A549 (cell line): ENCODE measurements at regions not wholly inside any gene's neighbourhood (a gene's known extent, or its start where the extent isn't known, plus 50 kb on each side); places are given as distances from the start of the nearest gene placed in this dataset.

ENCODE experiments used
- ATAC-seq, 2 experiments: fragments of 200-7000 bp in 1 of 2; fragments of >200 bp in 1 of 2; cut with Nextera tagmentation in 1 of 2; cut with Tn5 transposase in 1 of 2; 3 replicates each; pipeline versions ENCODE4 v1.8.0 to v1.9.1; 2018 to 2020; ENCODE audit warnings: mild to moderate bottlenecking in 1 of 2, moderate library complexity in 1 of 2
- CTCF ChIA-PET: fragments of 300-600 bp; sonication (Branson Sonifier 250); formaldehyde crosslinking; extraction: SDS; loops from one replicate; lab custom pipeline; 2021; ENCODE audit warnings: antibody characterized with exemption, inconsistent platforms; lab: Yijun Ruan, JAX
- POLR2A ChIA-PET: fragments of 350-600 bp; formaldehyde crosslinking; extraction: SDS; loops from one replicate; lab custom pipeline; 2021; ENCODE audit warnings: antibody characterized with exemption, inconsistent platforms; lab: Yijun Ruan, JAX
- DNase-seq, 2 experiments: peaks; one replicate each; pipeline versions ENCODE4 v3.0.0 to v3.0.0-alpha.2; 2011 to 2016; ENCODE audit warnings: low read depth in 1 of 2, low spot score in 1 of 2
- FAIRE-seq: peaks from 2 replicates; lab custom pipeline; 2011; peaks lifted over from hg19 to GRCh38; lab: Jason Lieb, UNC
- H3K27ac ChIP-seq, 2 experiments: fragments of >200 bp; sonication (Bioruptor Twin); formaldehyde crosslinking; 3 replicates each; pipeline ENCODE4 v1.5.1; 2016 to 2017
- H3K4me1 ChIP-seq: fragments of >200 bp; sonication (Bioruptor Twin); formaldehyde crosslinking; 3 replicates; pipeline ENCODE4 v1.6.1; 2016
- H3K4me2 ChIP-seq: fragments of >200 bp; sonication (Bioruptor Twin); formaldehyde crosslinking; 3 replicates; pipeline ENCODE4 v1.6.1; 2016
- H3K4me3 ChIP-seq: fragments of >200 bp; sonication (Bioruptor Twin); formaldehyde crosslinking; 3 replicates; pipeline ENCODE4 v1.5.1; 2016
- H3K9me3 ChIP-seq: fragments of >200 bp; sonication (Bioruptor Twin); formaldehyde crosslinking; 3 replicates; pipeline ENCODE4 v1.6.1; 2016
- BHLHE40 ChIP-seq: IDR thresholded peaks from 2 replicates; pipeline ENCODE4 v1.6.1; 2012; ENCODE audit warnings: low read depth, low read length, inconsistent platforms
- CBX8 ChIP-seq: fragments of 200-600 bp; sonication (generic); IDR thresholded peaks from 2 replicates; pipeline ENCODE4 v1.6.1; 2016
- CHD2 ChIP-seq: fragments of 150-350 bp; IDR thresholded peaks from 2 replicates; pipeline ENCODE4 v1.6.1; 2014; ENCODE audit warnings: low read length; ENCODE audit not compliant: partially characterized antibody
- CHD4 ChIP-seq: fragments of 200-600 bp; sonication (generic); IDR thresholded peaks from 2 replicates; pipeline ENCODE4 v1.6.1; 2016; ENCODE audit warnings: antibody characterized with exemption, mild to moderate bottlenecking, borderline replicate concordance
- FOSL2 ChIP-seq, 2 experiments: fragments of 450-650 bp in 1 of 2; fragments of >200 bp in 1 of 2; sonication (Bioruptor Twin) in 1 of 2; formaldehyde crosslinking; IDR thresholded peaks; 2 replicates each; pipeline versions ENCODE4 v1.5.0 to v1.6.1; 2016 to 2020; ENCODE audit warnings: mild to moderate bottlenecking in 1 of 2, moderate library complexity in 1 of 2
- GATA3 ChIP-seq: IDR thresholded peaks from 2 replicates; pipeline ENCODE4 v1.6.1; 2012; ENCODE audit warnings: borderline replicate concordance
- HOXA7 ChIP-seq: fragments of 250-450 bp; sonication (Bioruptor Pico); IDR thresholded peaks from 2 replicates; pipeline ENCODE4 v1.5.0; 2020; ENCODE audit warnings: mild to moderate bottlenecking, moderate library complexity
- HOXB5 ChIP-seq: fragments of 250-450 bp; sonication (Bioruptor Pico); IDR thresholded peaks from 2 replicates; pipeline ENCODE4 v1.5.0; 2020; ENCODE audit warnings: mild to moderate bottlenecking, moderate library complexity
- JUNB ChIP-seq: fragments of >200 bp; sonication (Bioruptor Twin); formaldehyde crosslinking; IDR thresholded peaks from 2 replicates; pipeline ENCODE4 v1.6.1; 2016
- KDM5A ChIP-seq: fragments of 200-600 bp; sonication (generic); IDR thresholded peaks from 2 replicates; pipeline ENCODE4 v1.6.1; 2016; ENCODE audit warnings: antibody characterized with exemption, mild to moderate bottlenecking
- MAFK ChIP-seq: fragments of 450-650 bp; IDR thresholded peaks from 2 replicates; pipeline ENCODE4 v1.6.1; 2014; ENCODE audit not compliant: partially characterized antibody
- SREBF2 ChIP-seq: fragments of 450-650 bp; IDR thresholded peaks from 2 replicates; pipeline ENCODE4 v1.6.1; 2014; ENCODE audit warnings: mild to moderate bottlenecking, moderate library complexity
- WGBS: methylation state at CpG from one replicate; pipeline ENCODE4 v1.1.6; 2017; ENCODE audit errors: missing lambda C conversion rate; 5-methylcytosine and 5-hydroxymethylcytosine counted together
- TF ChIP-seq, protein P1 (sequence below): fragments of >200 bp; sonication (Bioruptor Twin); formaldehyde crosslinking; IDR thresholded peaks from 2 replicates; pipeline ENCODE4 v1.6.1; 2016
- TF ChIP-seq, protein P2 (sequence below): fragments of 250-450 bp; sonication (Bioruptor Pico); IDR thresholded peaks from 2 replicates; pipeline ENCODE4 v1.5.0; 2021; ENCODE audit warnings: mild to moderate bottlenecking, moderate library complexity, borderline replicate concordance
- TF ChIP-seq, protein P3 (sequence below): fragments of 450-650 bp; IDR thresholded peaks from 2 replicates; pipeline ENCODE4 v1.6.1; 2014; ENCODE audit warnings: antibody characterized with exemption

- no peaks in the 10 kb centered on the region for H3K4me1 ChIP-seq
- FAIRE-seq (no peak), ATAC-seq (no peak), DNase-seq (no peak)
- H3K27ac ChIP-seq: no peak overlapping the region
- 3% methylated on average over 1 of the region's 1 CpG for WGBS
- ChIA-PET CTCF (no interaction called here), POLR2A (no interaction called here)
- no peak overlapping the region for H3K4me3 ChIP-seq
- H3K9me3 ChIP-seq: 0 out of 3 replicates have a peak, but pooled peaks cover 2% of the 10 kb centered on the region
- no peak for TF ChIP-seq CHD4
- TF ChIP-seq GATA3: no peak
- no peak for TF ChIP-seq FOSL2 (IDR thresholded peaks at IDR 0.05)
- TF ChIP-seq FOSL2 (CRISPR knock-in tag; IDR thresholded peaks at IDR 0.05): no peak
- TF ChIP-seq CBX8: no peak
- TF ChIP-seq, protein P1, sequence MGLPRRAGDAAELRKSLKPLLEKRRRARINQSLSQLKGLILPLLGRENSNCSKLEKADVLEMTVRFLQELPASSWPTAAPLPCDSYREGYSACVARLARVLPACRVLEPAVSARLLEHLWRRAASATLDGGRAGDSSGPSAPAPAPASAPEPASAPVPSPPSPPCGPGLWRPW: no peak
- no peak for TF ChIP-seq CHD2
- no peak for TF ChIP-seq SREBF2
- no peak overlapping the region for H3K4me2 ChIP-seq
Observed at GRCh38 chr3:76479161-76479650, 560.7 kb upstream of the ROBO2 start.

- no peaks in the 10 kb centered on the region for H3K4me1 ChIP-seq
- H3K4me3 ChIP-seq: no peak overlapping the region
- FAIRE-seq (no peak), DNase-seq (no peak), ATAC-seq (no peak)
- POLR2A ChIA-PET: no interaction called here
- H3K4me2 ChIP-seq: no peak overlapping the region
- H3K9me3 ChIP-seq: 0 out of 3 replicates have a peak, but pooled peaks cover 2% of the 10 kb centered on the region
- 6% methylated on average over 4 of the region's 4 CpGs for WGBS
- TF ChIP-seq MAFK (peak; percentile 51), HOXB5 (CRISPR knock-in tag) (no peak)
- H3K27ac ChIP-seq: no peak overlapping the region
- CTCF ChIA-PET: interaction anchor here (0.7 kb wide), 1 partner anchor 300 kb away, joined by 3 read pairs; no protein-coding TSS in a partner anchor
Observed at GRCh38 chr3:76482510-76482909, 557.4 kb upstream of the ROBO2 start.

DNA sequence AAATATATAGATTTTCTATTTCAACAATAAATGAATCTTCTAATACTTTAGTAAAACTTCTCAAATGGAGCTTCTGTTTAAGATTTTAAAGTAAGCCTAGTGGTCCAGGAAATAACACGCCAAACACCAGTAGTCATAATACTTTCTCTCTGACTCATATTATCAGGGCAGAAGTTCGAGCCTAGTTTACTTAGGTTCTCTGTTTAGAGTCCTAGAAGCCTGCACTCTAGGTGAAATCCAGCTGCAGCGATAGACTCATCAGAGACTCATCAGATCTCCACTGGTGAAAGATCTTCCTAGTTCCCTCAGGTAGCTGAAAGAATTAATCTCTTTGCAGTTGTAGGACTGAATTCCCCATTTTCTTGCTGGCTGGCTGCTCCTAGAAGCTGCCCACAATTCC lies 552.5 kb upstream of the ROBO2 start:
- CTCF ChIA-PET: no interaction called here
- no peaks in the 10 kb centered on the region for H3K4me1 ChIP-seq
- no peak for TF ChIP-seq KDM5A
- TF ChIP-seq HOXA7 (CRISPR knock-in tag): no peak
- TF ChIP-seq, protein P2, sequence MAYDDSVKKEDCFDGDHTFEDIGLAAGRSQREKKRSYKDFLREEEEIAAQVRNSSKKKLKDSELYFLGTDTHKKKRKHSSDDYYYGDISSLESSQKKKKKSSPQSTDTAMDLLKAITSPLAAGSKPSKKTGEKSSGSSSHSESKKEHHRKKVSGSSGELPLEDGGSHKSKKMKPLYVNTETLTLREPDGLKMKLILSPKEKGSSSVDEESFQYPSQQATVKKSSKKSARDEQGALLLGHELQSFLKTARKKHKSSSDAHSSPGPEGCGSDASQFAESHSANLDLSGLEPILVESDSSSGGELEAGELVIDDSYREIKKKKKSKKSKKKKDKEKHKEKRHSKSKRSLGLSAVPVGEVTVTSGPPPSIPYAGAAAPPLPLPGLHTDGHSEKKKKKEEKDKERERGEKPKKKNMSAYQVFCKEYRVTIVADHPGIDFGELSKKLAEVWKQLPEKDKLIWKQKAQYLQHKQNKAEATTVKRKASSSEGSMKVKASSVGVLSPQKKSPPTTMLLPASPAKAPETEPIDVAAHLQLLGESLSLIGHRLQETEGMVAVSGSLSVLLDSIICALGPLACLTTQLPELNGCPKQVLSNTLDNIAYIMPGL (CRISPR knock-in tag): no peak
- TF ChIP-seq, protein P3, sequence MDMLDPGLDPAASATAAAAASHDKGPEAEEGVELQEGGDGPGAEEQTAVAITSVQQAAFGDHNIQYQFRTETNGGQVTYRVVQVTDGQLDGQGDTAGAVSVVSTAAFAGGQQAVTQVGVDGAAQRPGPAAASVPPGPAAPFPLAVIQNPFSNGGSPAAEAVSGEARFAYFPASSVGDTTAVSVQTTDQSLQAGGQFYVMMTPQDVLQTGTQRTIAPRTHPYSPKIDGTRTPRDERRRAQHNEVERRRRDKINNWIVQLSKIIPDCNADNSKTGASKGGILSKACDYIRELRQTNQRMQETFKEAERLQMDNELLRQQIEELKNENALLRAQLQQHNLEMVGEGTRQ: no peak
- TF ChIP-seq JUNB: no peak
- TF ChIP-seq BHLHE40: no peak
- WGBS: 9% methylated on average over 3 of the region's 3 CpGs
- H3K4me2 ChIP-seq: no peak overlapping the region
- ATAC-seq (no peak), FAIRE-seq (no peak), DNase-seq (no peak)
- 0 out of 3 replicates have a peak, but pooled peaks cover 7% of the 10 kb centered on the region for H3K9me3 ChIP-seq
- POLR2A ChIA-PET: no interaction called here
- H3K4me3 ChIP-seq: no peak overlapping the region
- H3K27ac ChIP-seq: no peak overlapping the region

DNA sequence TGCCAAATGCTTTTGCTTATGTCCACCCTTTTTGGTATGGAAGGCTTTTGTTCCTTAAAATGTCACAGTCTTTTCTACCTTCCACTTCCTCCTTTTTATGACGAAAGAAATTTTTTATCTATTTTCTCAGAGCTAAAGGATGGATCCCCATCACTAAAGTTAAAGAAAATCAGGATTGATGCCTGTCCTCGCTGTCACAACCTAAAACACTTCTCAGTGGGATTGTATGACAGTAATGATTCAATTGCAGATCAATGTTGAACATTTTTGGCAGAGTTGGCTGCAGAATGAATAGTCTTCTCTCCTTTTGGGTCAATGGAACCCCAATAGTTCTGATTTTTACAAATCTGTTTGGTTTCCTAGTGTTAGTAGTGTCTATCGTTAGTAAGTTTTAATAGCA lies 549.8 kb upstream of the ROBO2 start:
- POLR2A ChIA-PET: no interaction called here

More for the DNA sequence above, 549.8 kb upstream of the ROBO2 start:
- Histone ChIP-seq H3K27ac (no peak overlapping the region), H3K4me1 (no peaks in the 10 kb centered on the region), H3K9me3 (0 out of 3 replicates have a peak, but pooled peaks cover 7% of the 10 kb centered on the region), H3K4me2 (no peak overlapping the region), H3K4me3 (no peak overlapping the region)
- TF ChIP-seq KDM5A: no peak
- no peak for DNase-seq
- WGBS: 10% methylated on average over 3 of the region's 3 CpGs
- CTCF ChIA-PET: no interaction called here
- no peak for FAIRE-seq
- ATAC-seq: no peak
